Stomach (tissue), 8 donors: ENCODE measurements at regions not wholly inside any gene's neighbourhood (a gene's known extent, or its start where the extent isn't known, plus 50 kb on each side); places are given as distances from the start of the nearest gene placed in this dataset.

Experiments
- DNase-seq, 2 donors: peaks; one replicate each; pipeline versions ENCODE4 v3.0.0 to v3.0.0-alpha.2; 2013 to 2019
- H3K27ac ChIP-seq, 5 donors: fragments of 200-600 bp in 4 of 5; sonication (generic) in 4 of 5; one replicate each; pipeline ENCODE4 v1.5.1; 2013 to 2019; ENCODE audit warnings: mild to moderate bottlenecking in 1 of 5, moderate library complexity in 1 of 5
- H3K27me3 ChIP-seq, 3 donors: fragments of 200-600 bp; sonication (generic); one replicate each; pipeline ENCODE4 v1.5.1; 2017 to 2019; ENCODE audit warnings: mixed run types in 1 of 3
- H3K36me3 ChIP-seq, 4 donors: fragments of 200-600 bp; sonication (generic); 1 replicate in 3 of 4; 2 replicates in 1 of 4; pipeline ENCODE4 v1.5.1; 2016 to 2019
- H3K4me1 ChIP-seq, 4 donors: fragments of 200-600 bp; sonication (generic); one replicate each; pipeline ENCODE4 v1.5.1; 2016 to 2019
- H3K4me3 ChIP-seq, 4 donors: fragments of 200-600 bp; sonication (generic) in 3 of 4; one replicate each; pipeline ENCODE4 v1.5.1; 2016 to 2019; ENCODE audit warnings: mild to moderate bottlenecking in 1 of 4
- H3K9me3 ChIP-seq, 4 donors: fragments of 200-600 bp; sonication (generic); one replicate each; pipeline ENCODE4 v1.5.1; 2016 to 2019
- EP300 ChIP-seq: sonication (generic); formaldehyde crosslinking; IDR thresholded peaks from one replicate; pipeline ENCODE4 v1.6.1; 2017; ENCODE audit warnings: antibody characterized with exemption
- POLR2A ChIP-seq, 4 donors: fragments of 450-650 bp; IDR thresholded peaks; one replicate each; pipeline ENCODE4 v1.6.1; 2016; ENCODE audit warnings: antibody characterized with exemption in 4 of 4, control low read depth in 2 of 4, mild to moderate bottlenecking in 1 of 4, moderate library complexity in 1 of 4
- POLR2AphosphoS5 ChIP-seq, 3 donors: sonication (generic); formaldehyde crosslinking; IDR thresholded peaks; one replicate each; pipeline ENCODE4 v1.6.1; 2016; ENCODE audit warnings: antibody characterized with exemption in 3 of 3
- WGBS, 5 donors: extraction: QIAGEN DNeasy Blood & Tissue Kit in 3 of 5; methylation state at CpG; one replicate each; pipeline versions ENCODE4 v1.1.5 to v1.1.7; 2013 to 2018; 5-methylcytosine and 5-hydroxymethylcytosine counted together
- intact Hi-C: fragments of 100-400 bp; cut with DNase I; formaldehyde crosslinking; loops from one replicate; pipeline ENCODE4 v1.15.1; 2023; ENCODE audit warnings: low total_unique reads
- TF ChIP-seq, protein P1 (sequence below), 7 experiments: fragments of 450-650 bp in 4 of 7; fragments of 200-600 bp in 3 of 7; sonication (generic) in 3 of 7; IDR thresholded peaks; one replicate each; pipeline ENCODE4 v1.5.1; 2016 to 2019; ENCODE audit warnings: antibody characterized with exemption in 7 of 7, control low read depth in 2 of 7, mild to moderate bottlenecking in 1 of 7
- donor health status: healthy with polysubstance abuse.
- donor health status: Bipolar disorder and iron deficiency.
- donor health status: healthy.

DNA sequence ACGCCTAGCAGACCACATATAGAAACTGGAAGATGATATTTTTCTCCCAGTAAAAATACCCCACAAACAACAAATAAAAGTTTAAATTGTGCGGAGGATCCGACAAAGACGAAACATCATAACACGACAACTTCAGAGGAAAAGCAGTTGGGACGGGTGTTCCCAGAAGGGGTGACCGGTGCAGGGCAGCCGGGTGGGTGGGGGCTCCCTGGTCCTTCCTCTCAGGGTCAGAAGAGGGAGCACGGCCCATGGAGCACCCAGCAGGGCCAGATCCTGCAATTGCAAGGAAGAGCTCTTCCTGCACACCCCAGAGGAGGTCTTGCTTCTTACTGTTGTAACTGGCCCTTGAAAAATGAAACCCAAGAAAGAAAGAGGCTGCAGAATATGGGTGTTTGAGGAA is 608.5 kb upstream of the MKI67 start:
- intact Hi-C loops, result no loop called here
- H3K27ac ChIP-seq, result no peak overlapping the region
- H3K4me1 ChIP-seq, result no peaks in the 10 kb centered on the region
- no peaks in the 10 kb centered on the region for H3K36me3 ChIP-seq
- TF ChIP-seq EP300 (no peak), POLR2A (IDR thresholded peaks at IDR 0.05) (no peak), POLR2AphosphoS5 (IDR thresholded peaks at IDR 0.05) (no peak)
- TF ChIP-seq, protein P1, sequence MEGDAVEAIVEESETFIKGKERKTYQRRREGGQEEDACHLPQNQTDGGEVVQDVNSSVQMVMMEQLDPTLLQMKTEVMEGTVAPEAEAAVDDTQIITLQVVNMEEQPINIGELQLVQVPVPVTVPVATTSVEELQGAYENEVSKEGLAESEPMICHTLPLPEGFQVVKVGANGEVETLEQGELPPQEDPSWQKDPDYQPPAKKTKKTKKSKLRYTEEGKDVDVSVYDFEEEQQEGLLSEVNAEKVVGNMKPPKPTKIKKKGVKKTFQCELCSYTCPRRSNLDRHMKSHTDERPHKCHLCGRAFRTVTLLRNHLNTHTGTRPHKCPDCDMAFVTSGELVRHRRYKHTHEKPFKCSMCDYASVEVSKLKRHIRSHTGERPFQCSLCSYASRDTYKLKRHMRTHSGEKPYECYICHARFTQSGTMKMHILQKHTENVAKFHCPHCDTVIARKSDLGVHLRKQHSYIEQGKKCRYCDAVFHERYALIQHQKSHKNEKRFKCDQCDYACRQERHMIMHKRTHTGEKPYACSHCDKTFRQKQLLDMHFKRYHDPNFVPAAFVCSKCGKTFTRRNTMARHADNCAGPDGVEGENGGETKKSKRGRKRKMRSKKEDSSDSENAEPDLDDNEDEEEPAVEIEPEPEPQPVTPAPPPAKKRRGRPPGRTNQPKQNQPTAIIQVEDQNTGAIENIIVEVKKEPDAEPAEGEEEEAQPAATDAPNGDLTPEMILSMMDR (IDR thresholded peaks at IDR 0.05), result no peak
- H3K9me3 ChIP-seq, result no peaks in the 10 kb centered on the region
- peaks cover 0 to 21% (median under 1%) of the 10 kb centered on the region in 3 donors for H3K27me3 ChIP-seq
- 85 to 92% (median 90%) methylated on average over 9 of the region's 9 CpGs for WGBS, 5 donors
- no peak for DNase-seq
- no peak overlapping the region for H3K4me3 ChIP-seq

DNA sequence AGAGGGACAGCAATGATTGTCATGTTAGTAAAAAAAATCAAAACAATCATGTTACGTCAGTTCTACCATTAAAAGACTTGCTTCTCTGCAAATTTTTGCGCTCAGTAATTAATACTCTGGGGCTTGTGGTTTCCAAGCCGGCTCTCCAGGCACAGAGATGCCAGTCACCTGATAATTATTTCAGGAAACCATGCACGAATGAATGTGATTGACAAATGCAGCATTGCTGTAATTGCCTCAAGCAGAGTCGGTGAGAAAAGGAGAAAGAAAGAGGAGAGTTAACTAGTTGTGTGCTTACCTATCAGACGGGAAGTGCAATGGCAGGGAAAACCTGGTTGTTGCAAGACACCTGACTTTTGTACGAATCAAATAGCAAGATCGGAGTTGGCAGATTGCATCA is 609.8 kb upstream of the MKI67 start:
- Histone ChIP-seq H3K4me3 (no peak overlapping the region), H3K27me3 (peaks cover 0 to 31% (median 3%) of the 10 kb centered on the region in 3 donors), H3K4me1 (no peaks in the 10 kb centered on the region), H3K9me3 (no peaks in the 10 kb centered on the region), H3K36me3 (no peaks in the 10 kb centered on the region), H3K27ac (no peak overlapping the region)
- intact Hi-C loops, result no loop called here
- TF ChIP-seq, protein P1 (IDR thresholded peaks at IDR 0.05), result no peak
- no peak for TF ChIP-seq POLR2AphosphoS5 (IDR thresholded peaks at IDR 0.05)
- no peak for TF ChIP-seq EP300
- no peak for TF ChIP-seq POLR2A (IDR thresholded peaks at IDR 0.05)
- DNase-seq, result no peak
- WGBS, 5 donors, result 68 to 73% (median 69%) methylated on average over 8 of the region's 8 CpGs

DNA sequence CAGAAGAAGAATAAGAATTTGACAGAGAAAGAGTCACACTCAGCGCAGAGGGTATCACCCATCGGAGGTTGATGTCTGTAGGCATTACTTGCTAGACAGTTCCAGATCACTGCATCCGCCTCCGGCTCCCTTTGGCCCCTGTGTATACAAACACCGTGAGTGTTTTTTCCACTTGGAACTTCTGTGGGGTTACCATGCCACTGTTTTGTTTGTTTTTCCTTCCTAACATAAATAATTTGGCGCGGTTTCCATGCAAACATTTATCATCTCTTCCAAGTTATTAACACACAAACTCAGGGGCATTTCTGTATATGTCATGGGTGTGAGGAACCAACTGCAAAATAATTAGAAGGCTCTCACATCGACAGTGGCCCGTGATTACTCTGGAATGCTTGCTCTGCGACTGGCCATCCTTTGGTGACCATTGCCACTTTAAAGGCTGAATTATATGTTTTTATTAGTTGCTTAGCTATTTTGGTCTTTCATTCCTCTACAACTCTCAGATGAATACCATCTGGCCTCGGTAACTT is 612.2 kb upstream of the MKI67 start:
- H3K27ac ChIP-seq, result no peak overlapping the region
- H3K27me3 ChIP-seq, result peaks cover 0 to 39% (median 3%) of the 10 kb centered on the region in 3 donors
- DNase-seq, result no peak
- 56 to 69% (median 63%) methylated on average over 11 of the region's 11 CpGs for WGBS, 5 donors
- no peaks in the 10 kb centered on the region for H3K4me1 ChIP-seq
- H3K9me3 ChIP-seq, result no peaks in the 10 kb centered on the region
- intact Hi-C loops, result no loop called here
- H3K36me3 ChIP-seq, result no peaks in the 10 kb centered on the region
- H3K4me3 ChIP-seq, result no peak overlapping the region
- no peak for TF ChIP-seq POLR2AphosphoS5 (IDR thresholded peaks at IDR 0.05)
- TF ChIP-seq, protein P1 (IDR thresholded peaks at IDR 0.05), result no peak
- no peak for TF ChIP-seq POLR2A (IDR thresholded peaks at IDR 0.05)
- no peak for TF ChIP-seq EP300

DNA sequence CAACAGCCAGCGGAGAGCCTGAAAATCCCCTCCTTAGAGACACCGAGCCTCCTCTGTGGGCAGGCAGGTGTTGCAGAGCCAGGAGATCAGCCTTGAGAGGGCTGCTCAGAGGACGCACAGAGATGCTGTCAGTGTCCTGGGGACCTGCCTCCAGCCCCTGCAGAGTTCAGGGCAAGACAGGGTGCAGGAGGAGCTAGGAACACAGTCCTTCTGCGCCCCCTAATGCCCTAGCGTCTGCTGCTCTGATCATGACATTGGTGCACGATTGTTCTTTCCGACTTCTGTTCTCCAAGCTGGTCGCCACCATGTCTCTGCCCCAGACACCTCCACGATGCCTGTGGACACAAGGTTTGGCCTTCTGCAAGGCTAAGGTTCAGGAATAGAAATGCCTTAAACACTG is 613.7 kb upstream of the MKI67 start:
- no peak for DNase-seq
- intact Hi-C loops, result no loop called here
- no peaks in the 10 kb centered on the region for H3K36me3 ChIP-seq
- H3K4me1 ChIP-seq, result no peaks in the 10 kb centered on the region
- H3K4me3 ChIP-seq, result no peak overlapping the region
- no peak overlapping the region for H3K27ac ChIP-seq
- peaks cover 0 to 26% (median 3%) of the 10 kb centered on the region in 3 donors for H3K27me3 ChIP-seq
- WGBS, 5 donors, result 66 to 84% (median 68%) methylated on average over 5 to 9 of the region's 9 CpGs
- TF ChIP-seq POLR2A (IDR thresholded peaks at IDR 0.05), result no peak
- no peak for TF ChIP-seq EP300
- TF ChIP-seq, protein P1 (IDR thresholded peaks at IDR 0.05), result no peak
- no peak for TF ChIP-seq POLR2AphosphoS5 (IDR thresholded peaks at IDR 0.05)
- no peaks in the 10 kb centered on the region for H3K9me3 ChIP-seq
